ENCODE measurements at regions not wholly inside any gene's neighbourhood (a gene's known extent, or its start where the extent isn't known, plus 50 kb on each side); places are given as distances from the start of the nearest gene placed in this dataset.
"Not testable (repeated sequence)": the region's sequence is repeated elsewhere in the genome, so short reads cannot be mapped to it uniquely, and the experiment has no call there.

DNA sequence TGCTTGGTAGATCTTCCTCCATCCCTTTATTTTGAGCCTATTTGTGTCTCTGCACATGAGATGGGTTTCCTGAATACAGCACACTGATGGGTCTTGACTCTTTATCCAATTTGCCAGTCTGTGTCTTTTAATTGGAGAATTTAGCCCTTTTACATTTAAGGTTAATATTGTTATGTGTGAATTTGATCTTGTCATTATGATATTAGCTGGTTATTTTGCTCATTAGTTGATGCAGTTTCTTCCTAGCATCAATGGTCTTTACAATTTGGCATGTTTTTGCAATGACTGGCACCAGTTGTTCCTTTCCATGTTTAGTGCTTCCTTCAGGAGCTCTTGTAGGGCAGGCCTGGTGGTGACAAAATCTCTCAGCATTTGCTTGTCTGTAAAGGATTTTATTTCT lies 72.4 kb downstream of the HNRNPD start:
- not testable (repeated sequence) for DNase-seq

GRCh38 chr4:82293304-82293703 lies 80.5 kb downstream of the HNRNPD start:
- no peak for DNase-seq

DNA sequence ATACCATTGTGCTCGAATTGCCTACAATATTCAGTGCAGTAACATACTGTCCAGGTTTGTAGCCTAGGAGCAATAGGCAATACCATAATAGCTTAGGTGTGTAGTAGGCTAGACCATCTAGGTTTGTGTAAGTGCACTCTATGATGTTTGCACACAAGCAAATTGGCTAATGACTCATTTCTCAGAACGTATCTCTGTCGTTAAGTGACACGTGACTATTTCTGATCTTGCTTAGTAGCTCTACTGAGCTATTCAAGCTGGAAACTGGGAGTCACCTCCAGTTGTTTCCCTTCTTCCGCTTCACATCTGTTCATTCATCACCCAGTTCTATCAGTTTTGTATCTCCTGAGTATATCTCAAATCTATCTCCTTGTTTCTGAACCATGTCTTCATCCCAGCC lies 86.1 kb downstream of the HNRNPD start:
- no peak for DNase-seq

- DNase-seq = peak; percentile 100
Observed at GRCh38 chr4:82284858-82285805, 88.7 kb downstream of the HNRNPD start.

GRCh38 chr4:82284475-82284857 lies 89.3 kb downstream of the HNRNPD start:
- peak; percentile 6 for DNase-seq

GRCh38 chr4:82282875-82283274 lies 90.9 kb downstream of the HNRNPD start:
- DNase-seq = no peak

GRCh38 chr4:82279550-82279949 lies 94.2 kb downstream of the HNRNPD start:
- DNase-seq = not testable (repeated sequence)

GRCh38 chr4:82276332-82276640 lies 97.5 kb downstream of the HNRNPD start:
- DNase-seq = no peak

- DNase-seq = no peak
Observed at GRCh38 chr4:82275431-82276331, 98.1 kb downstream of the HNRNPD start.

DNA sequence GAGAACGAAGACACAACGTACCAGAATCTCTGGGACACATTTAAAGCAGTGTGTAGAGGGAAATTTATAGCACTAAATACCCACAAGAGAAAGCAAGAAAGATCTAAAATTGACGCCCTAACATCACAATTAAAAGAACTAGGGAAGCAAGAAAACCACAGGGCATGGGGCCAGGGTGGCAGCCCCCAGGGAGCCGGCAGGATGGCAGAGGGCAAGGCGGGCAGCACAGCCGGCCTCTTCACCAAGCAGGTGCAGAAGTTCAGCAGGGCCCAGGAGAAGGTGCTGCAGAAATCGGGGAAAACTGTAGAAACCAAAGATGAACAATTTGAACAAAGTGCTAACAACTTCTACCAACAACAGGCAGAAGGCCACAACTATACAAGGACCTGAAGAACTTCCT lies 99.1 kb downstream of the HNRNPD start:
- DNase-seq = not testable (repeated sequence)

GRCh38 chr4:82272523-82272922 lies 101.3 kb downstream of the HNRNPD start:
- not testable (repeated sequence) for DNase-seq

DNA sequence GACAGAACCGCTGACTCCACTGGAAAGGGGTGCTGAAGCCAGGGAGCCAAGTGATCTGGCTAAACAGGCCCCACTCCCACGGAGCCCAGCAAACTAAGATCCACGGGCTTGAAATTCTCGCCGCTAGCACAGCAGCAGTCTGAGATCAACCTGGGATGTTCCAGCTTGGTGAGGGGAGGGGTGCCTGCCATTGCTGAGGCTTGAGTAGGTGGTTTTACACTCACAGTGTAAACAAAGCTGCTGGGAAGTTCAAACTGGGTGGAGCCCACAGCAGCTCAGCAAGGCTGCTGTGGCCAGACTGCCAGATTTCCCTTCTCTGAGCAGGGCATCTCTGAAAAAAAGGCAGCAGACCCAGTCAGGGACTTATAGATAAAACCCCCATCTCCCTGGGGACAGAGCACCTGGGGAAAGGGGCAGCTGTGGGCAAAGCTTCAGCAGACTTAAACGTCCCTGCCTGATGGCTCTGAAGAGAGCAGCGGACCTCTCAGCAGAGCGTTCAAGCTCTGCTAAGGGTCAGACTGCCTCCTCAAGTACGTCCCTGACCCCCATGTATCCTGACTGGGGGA lies 101.8 kb downstream of the HNRNPD start:
- not testable (repeated sequence) for DNase-seq

DNA sequence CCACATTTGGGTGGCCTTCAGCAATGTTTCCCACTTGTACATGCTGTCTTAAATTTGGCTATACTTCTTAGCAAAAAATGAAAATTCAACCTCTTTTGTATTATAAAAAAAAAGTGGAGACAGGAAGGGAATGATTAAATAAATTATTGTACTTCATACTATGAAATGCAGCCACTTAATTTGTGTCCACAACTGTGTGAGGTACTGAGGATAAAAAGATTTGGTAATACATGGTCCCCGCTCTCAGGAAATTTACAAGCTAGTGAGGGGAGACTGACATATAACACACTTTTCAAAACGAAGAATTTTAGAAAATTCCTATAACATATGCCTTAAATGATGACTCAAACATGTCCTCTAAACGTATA lies 105.0 kb downstream of the HNRNPD start:
- DNase-seq = no peak

- peak; percentile 38 for DNase-seq
Observed at GRCh38 chr4:82268050-82268825, 105.6 kb downstream of the HNRNPD start.

DNA sequence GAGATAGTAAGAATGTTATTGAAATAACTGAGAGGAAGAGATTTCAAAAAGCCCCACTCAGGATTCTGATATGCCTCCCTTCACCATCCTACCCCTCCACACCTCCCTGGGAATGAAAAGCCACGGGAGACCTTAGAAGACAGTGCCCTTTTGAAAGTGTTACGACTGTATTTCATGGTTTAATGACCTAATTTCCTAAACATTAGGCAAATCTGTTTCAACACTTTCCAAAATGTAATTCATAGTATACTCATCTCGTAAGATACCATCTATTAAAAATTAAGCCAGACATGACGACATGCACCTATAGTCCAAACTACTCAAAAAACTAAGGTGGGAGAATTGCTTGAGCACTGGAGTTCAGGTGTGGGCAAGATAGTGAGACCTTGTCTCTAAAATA lies 106.3 kb downstream of the HNRNPD start:
- DNase-seq = no peak

- no peak for DNase-seq
Observed at GRCh38 chr4:82266345-82266744, 107.4 kb downstream of the HNRNPD start.

DNA sequence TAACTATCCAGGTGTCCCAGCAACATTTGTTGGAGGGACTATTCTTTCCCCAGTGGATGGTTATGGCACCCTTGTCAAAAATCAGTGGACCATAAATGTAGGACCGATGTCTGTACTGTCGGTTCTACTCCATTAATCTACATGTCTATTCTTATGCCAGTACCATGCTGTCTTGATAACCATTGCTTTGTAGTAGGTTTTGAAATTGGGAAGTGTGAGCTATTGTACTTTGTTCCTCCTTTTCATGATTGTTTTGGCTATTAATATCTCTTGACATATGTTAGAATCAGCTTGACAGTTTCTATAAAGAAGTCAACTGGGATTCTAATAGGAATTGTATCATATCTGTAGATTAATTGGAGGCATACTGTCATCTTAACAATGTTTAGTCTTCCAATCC lies 112.7 kb downstream of the HNRNPD start:
- DNase-seq = no peak

- no peak for DNase-seq
Observed at GRCh38 chr4:82260632-82261031, 113.2 kb downstream of the HNRNPD start.

DNA sequence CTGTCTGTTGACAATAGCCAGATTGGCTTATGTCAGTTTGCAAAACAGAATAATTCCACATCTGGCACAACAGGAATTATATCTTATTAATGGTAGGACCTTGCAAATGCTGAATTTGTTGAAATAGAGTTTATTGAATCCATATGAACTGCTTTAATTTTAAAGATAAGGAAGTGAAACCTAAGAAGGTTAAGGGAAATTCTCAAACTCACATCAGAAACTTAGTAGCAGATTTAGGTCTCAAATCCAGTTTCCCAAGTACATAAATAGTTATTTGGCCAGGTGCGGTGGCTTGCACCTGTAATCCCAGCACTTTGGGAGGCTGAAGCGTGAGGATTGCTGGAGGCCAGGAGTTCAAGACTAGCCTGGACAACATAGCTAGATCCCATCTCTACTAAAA lies 117.1 kb downstream of the HNRNPD start:
- no peak for DNase-seq

GRCh38 chr4:82255657-82256056 lies 118.1 kb downstream of the HNRNPD start:
- no peak for DNase-seq

DNA sequence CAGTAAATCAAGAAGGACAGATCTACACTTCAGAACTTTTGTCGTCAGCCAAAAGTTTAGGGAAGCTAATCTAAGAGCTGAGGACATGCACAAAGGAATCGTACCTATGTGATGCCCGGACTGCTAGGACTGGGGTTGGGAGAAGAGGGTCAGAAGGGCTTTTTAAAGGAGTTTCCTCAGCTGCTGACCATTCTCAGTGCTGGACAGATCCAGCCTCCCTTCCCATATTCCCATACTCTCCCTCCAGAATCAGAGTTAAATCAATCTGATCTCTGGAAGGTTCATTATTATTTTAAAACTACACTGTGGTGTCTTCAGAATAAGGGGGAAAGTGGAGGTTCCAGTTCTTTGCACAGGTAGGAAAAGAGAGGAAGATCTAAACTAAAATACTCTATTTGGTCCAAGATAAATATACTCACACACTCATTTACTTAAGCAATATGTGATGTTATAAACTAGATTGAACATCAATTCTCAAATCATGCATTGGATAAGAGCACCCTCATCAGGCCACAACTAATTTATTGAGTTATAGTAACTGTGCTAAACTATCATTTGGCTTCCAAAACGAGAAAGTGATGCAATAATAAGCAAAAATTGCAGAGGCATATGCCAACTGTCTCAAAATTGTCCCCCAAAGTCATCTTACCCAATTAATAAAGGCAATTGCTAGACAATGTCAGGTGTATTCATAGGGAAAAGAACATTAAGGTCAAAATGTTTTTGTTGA lies 124.7 kb downstream of the HNRNPD start:
- no peak for DNase-seq

GRCh38 chr4:82247629-82248028 lies 126.2 kb downstream of the HNRNPD start:
- no peak for DNase-seq

All from activated naive CD4-positive, alpha-beta T cell treated with Interleukin-2 at 50 U/mL for 16 hours (primary cell).